Smooth muscle cell (in vitro differentiated cells): ENCODE measurements at regions not wholly inside any gene's neighbourhood (a gene's known extent, or its start where the extent isn't known, plus 50 kb on each side); places are given as distances from the start of the nearest gene placed in this dataset.

Source experiments
- DNase-seq: peaks from one replicate; lab custom pipeline; 2025; ENCODE audit not compliant: unreplicated experiment; lab: John Stamatoyannopoulos, UW
- H2AFZ ChIP-seq: fragments of 200-600 bp; sonication (generic); 2 replicates; pipeline ENCODE4 v1.6.0; 2016; ENCODE audit warnings: antibody characterized with exemption, low read depth, mild to moderate bottlenecking
- H3F3A ChIP-seq: fragments of 200-600 bp; sonication (generic); 2 replicates; pipeline ENCODE4 v1.6.0; 2017; ENCODE audit warnings: antibody characterized with exemption, low read depth
- H3K27ac ChIP-seq: fragments of 200-600 bp; sonication (generic); 2 replicates; pipeline ENCODE4 v1.5.1; 2016; ENCODE audit warnings: low read depth, mild to moderate bottlenecking
- H3K27me3 ChIP-seq: fragments of 200-600 bp; sonication (generic); 2 replicates; pipeline ENCODE4 v1.6.1; 2016; ENCODE audit warnings: low read depth, mild to moderate bottlenecking
- H3K36me3 ChIP-seq: fragments of 200-600 bp; sonication (generic); 2 replicates; pipeline ENCODE4 v1.5.1; 2016; ENCODE audit warnings: low read depth
- H3K4me1 ChIP-seq: fragments of 200-600 bp; sonication (generic); 2 replicates; pipeline ENCODE4 v1.5.1; 2016; ENCODE audit warnings: low read depth
- H3K4me2 ChIP-seq: fragments of 200-600 bp; sonication (generic); 2 replicates; pipeline ENCODE4 v1.6.0; 2016; ENCODE audit warnings: mild to moderate bottlenecking
- H3K4me3 ChIP-seq: fragments of 200-600 bp; sonication (generic); 2 replicates; pipeline ENCODE4 v1.5.1; 2016; ENCODE audit warnings: mild to moderate bottlenecking
- H3K79me2 ChIP-seq: fragments of 200-600 bp; sonication (generic); 2 replicates; pipeline ENCODE4 v1.6.0; 2016; ENCODE audit warnings: low read depth, mild to moderate bottlenecking
- H3K9ac ChIP-seq: fragments of 200-600 bp; sonication (generic); 2 replicates; pipeline ENCODE4 v1.6.0; 2016; ENCODE audit warnings: low read depth
- H3K9me3 ChIP-seq: fragments of 200-600 bp; sonication (generic); replicated peaks from 2 replicates; pipeline ENCODE4 v1.5.1; 2016; ENCODE audit warnings: low read depth
- H4K20me1 ChIP-seq: fragments of 200-600 bp; sonication (generic); 2 replicates; pipeline ENCODE4 v1.6.0; 2016; ENCODE audit warnings: low read depth
- CTCF ChIP-seq: fragments of 200-600 bp; sonication (generic); IDR thresholded peaks from 2 replicates; pipeline ENCODE4 v1.5.1; 2017; ENCODE audit warnings: borderline replicate concordance, mild to moderate bottlenecking, antibody characterized with exemption; ENCODE audit not compliant: insufficient read depth, poor library complexity, severe bottlenecking
- WGBS: methylation state at CpG from one replicate; pipeline ENCODE4 v1.1.7; 2016; ENCODE audit warnings: low lambda C conversion rate; 5-methylcytosine and 5-hydroxymethylcytosine counted together

GRCh38 chr7:52685333-52685732 is 350.1 kb upstream of the POM121L12 start:
- 66% methylated on average over 3 of the region's 3 CpGs for WGBS
- no peaks in the 10 kb centered on the region for H4K20me1 ChIP-seq
- no peaks in the 10 kb centered on the region for H3K36me3 ChIP-seq
- no peaks in the 10 kb centered on the region for H3K27me3 ChIP-seq
- no peak overlapping the region for H3K27ac ChIP-seq
- H3K79me2 ChIP-seq = no peaks in the 10 kb centered on the region
- no peaks in the 10 kb centered on the region for H3K4me1 ChIP-seq
- H2AFZ ChIP-seq = peak overlapping the region; percentile 15
- H3F3A ChIP-seq = peaks cover 10% of the 10 kb centered on the region
- H3K4me3 ChIP-seq = no peak overlapping the region
- no peak for DNase-seq
- H3K9me3 ChIP-seq = no peaks in the 10 kb centered on the region
- no peak for TF ChIP-seq CTCF
- no peak overlapping the region for H3K4me2 ChIP-seq
- no peak overlapping the region for H3K9ac ChIP-seq

GRCh38 chr7:52684388-52684787 is 351.0 kb upstream of the POM121L12 start:
- Histone ChIP-seq H2AFZ (peak overlapping the region; percentile 28), H3K4me3 (no peak overlapping the region), H4K20me1 (no peaks in the 10 kb centered on the region), H3K79me2 (no peaks in the 10 kb centered on the region), H3K9ac (no peak overlapping the region), H3K27me3 (no peaks in the 10 kb centered on the region), H3F3A (peaks cover 10% of the 10 kb centered on the region), H3K4me1 (no peaks in the 10 kb centered on the region), H3K4me2 (no peak overlapping the region), H3K9me3 (no peaks in the 10 kb centered on the region), H3K27ac (no peak overlapping the region), H3K36me3 (no peaks in the 10 kb centered on the region)
- DNase-seq = no peak
- 33% methylated on average over 2 of the region's 2 CpGs for WGBS
- no peak for TF ChIP-seq CTCF

- Histone ChIP-seq H3K79me2 (no peaks in the 10 kb centered on the region), H3K4me2 (peak overlapping the region; percentile 18), H3K36me3 (no peaks in the 10 kb centered on the region), H2AFZ (peak overlapping the region; percentile 28), H4K20me1 (no peaks in the 10 kb centered on the region), H3K27ac (peak overlapping the region; percentile 58), H3K9ac (no peak overlapping the region), H3K4me3 (no peak overlapping the region), H3F3A (peaks cover 10% of the 10 kb centered on the region), H3K4me1 (no peaks in the 10 kb centered on the region), H3K27me3 (no peaks in the 10 kb centered on the region), H3K9me3 (no peaks in the 10 kb centered on the region)
- no peak for DNase-seq
- WGBS = 38% methylated on average over 3 of the region's 3 CpGs
- no peak for TF ChIP-seq CTCF
These were observed 352.4 kb upstream of the POM121L12 start for GRCh38 chr7:52682993-52683392.

GRCh38 chr7:52670608-52671225 is 364.7 kb upstream of the POM121L12 start:
- no peaks in the 10 kb centered on the region for H3K9me3 ChIP-seq
- no peak overlapping the region for H3K4me3 ChIP-seq
- TF ChIP-seq CTCF = no peak
- H3K4me2 ChIP-seq = no peak overlapping the region
- no peaks in the 10 kb centered on the region for H3F3A ChIP-seq
- DNase-seq = no peak
- H3K27me3 ChIP-seq = no peaks in the 10 kb centered on the region
- no peak overlapping the region for H3K9ac ChIP-seq
- no peak overlapping the region for H3K27ac ChIP-seq
- no peaks in the 10 kb centered on the region for H4K20me1 ChIP-seq
- H3K36me3 ChIP-seq = no peaks in the 10 kb centered on the region
- WGBS = 55% methylated on average over 4 of the region's 4 CpGs
- H3K79me2 ChIP-seq = no peaks in the 10 kb centered on the region
- H2AFZ ChIP-seq = peak overlapping the region; percentile 6
- H3K4me1 ChIP-seq = peaks cover 9% of the 10 kb centered on the region
